ENCODE measurements at regions not wholly inside any gene's neighbourhood (a gene's known extent, or its start where the extent isn't known, plus 50 kb on each side); places are given as distances from the start of the nearest gene placed in this dataset.
"Not testable (repeated sequence)": the region's sequence is repeated elsewhere in the genome, so short reads cannot be mapped to it uniquely, and the experiment has no call there.

GRCh38 chr9:71446106-71446472, 322.2 kb downstream of the CEMIP2 start:
- H3K27me3 ChIP-seq, result peaks cover 0 to 5% of the 10 kb centered on the region in 2 donors
- TF ChIP-seq CTCF (IDR thresholded peaks at IDR 0.05), result no peak
- H3K36me3 ChIP-seq, result no peaks in the 10 kb centered on the region
- no peak overlapping the region for H3K27ac ChIP-seq
- no peak for DNase-seq (ENCODE audit: low spot score)
- no peak overlapping the region for H3K4me3 ChIP-seq
- no peaks in the 10 kb centered on the region for H3K9me3 ChIP-seq
- peaks cover 0 to 8% of the 10 kb centered on the region in 2 donors for H3K4me1 ChIP-seq

GRCh38 chr9:71442937-71443336, 321.5 kb upstream of the TRPM3 start:
- Histone ChIP-seq H3K36me3 (no peaks in the 10 kb centered on the region), H3K27me3 (peaks cover 0 to 5% of the 10 kb centered on the region in 2 donors), H3K4me1 (peaks cover 0 to 8% of the 10 kb centered on the region in 2 donors), H3K27ac (no peak overlapping the region), H3K9me3 (no peaks in the 10 kb centered on the region), H3K4me3 (no peak overlapping the region)
- no peak for TF ChIP-seq CTCF (IDR thresholded peaks at IDR 0.05)
- DNase-seq (ENCODE audit: low spot score), result no peak

GRCh38 chr9:71441266-71441665, 319.8 kb upstream of the TRPM3 start:
- Histone ChIP-seq H3K36me3 (no peaks in the 10 kb centered on the region), H3K4me3 (no peak overlapping the region), H3K4me1 (no peaks in the 10 kb centered on the region), H3K27me3 (no peaks in the 10 kb centered on the region), H3K9me3 (no peaks in the 10 kb centered on the region), H3K27ac (no peak overlapping the region)
- no peak for DNase-seq (ENCODE audit: low spot score)
- TF ChIP-seq CTCF (IDR thresholded peaks at IDR 0.05), result no peak

- no peaks in the 10 kb centered on the region for H3K36me3 ChIP-seq
- H3K4me1 ChIP-seq, result no peaks in the 10 kb centered on the region
- no peak overlapping the region for H3K27ac ChIP-seq
- no peaks in the 10 kb centered on the region for H3K27me3 ChIP-seq
- H3K4me3 ChIP-seq, result no peak overlapping the region
- H3K9me3 ChIP-seq, result no peaks in the 10 kb centered on the region
- no peak for DNase-seq (ENCODE audit: low spot score)
- no peak for TF ChIP-seq CTCF (IDR thresholded peaks at IDR 0.05)
Observed at GRCh38 chr9:71431931-71432330, 310.5 kb upstream of the TRPM3 start.

GRCh38 chr9:71407341-71407740, 285.9 kb upstream of the TRPM3 start:
- not testable (repeated sequence) for DNase-seq (ENCODE audit: low spot score); H3K27me3 ChIP-seq; H3K27ac ChIP-seq; H3K9me3 ChIP-seq; H3K4me1 ChIP-seq; H3K4me3 ChIP-seq; H3K36me3 ChIP-seq

GRCh38 chr9:71403106-71403505, 281.7 kb upstream of the TRPM3 start:
- no peak for DNase-seq (ENCODE audit: low spot score)
- Histone ChIP-seq H3K9me3 (no peaks in the 10 kb centered on the region), H3K36me3 (no peaks in the 10 kb centered on the region), H3K4me3 (no peak overlapping the region), H3K27ac (no peak overlapping the region), H3K4me1 (no peaks in the 10 kb centered on the region), H3K27me3 (no peaks in the 10 kb centered on the region)
- TF ChIP-seq CTCF (IDR thresholded peaks at IDR 0.05), result no peak

Measured in right atrium auricular region (tissue), 2 donors.